Prostate gland (tissue), 2 donors: ENCODE measurements at regions not wholly inside any gene's neighbourhood (a gene's known extent, or its start where the extent isn't known, plus 50 kb on each side); places are given as distances from the start of the nearest gene placed in this dataset.

ENCODE experiments used
- DNase-seq: peaks from one replicate; pipeline ENCODE4 v3.0.0-alpha.2; 2019; ENCODE audit warnings: low spot score
- H3K27ac ChIP-seq, 2 donors: fragments of 200-600 bp; sonication (generic); 2 replicates each; pipeline ENCODE4 v1.5.1; 2017 to 2019
- H3K27me3 ChIP-seq: fragments of 200-600 bp; sonication (generic); replicated peaks from 2 replicates; pipeline ENCODE4 v1.5.1; 2019; ENCODE audit not compliant: insufficient read depth
- H3K36me3 ChIP-seq, 2 donors: fragments of 200-600 bp; sonication (generic); 1 replicate in 1 of 2; 2 replicates in 1 of 2; pipeline versions ENCODE4 v1.5.1 to v1.8.1; 2017 to 2019
- H3K4me1 ChIP-seq: fragments of 200-600 bp; sonication (generic); replicated peaks from 2 replicates; pipeline ENCODE4 v1.5.1; 2019
- H3K4me3 ChIP-seq, 2 donors: fragments of 200-600 bp; sonication (generic); 2 replicates each; pipeline ENCODE4 v1.5.1; 2017 to 2019
- H3K9me3 ChIP-seq: fragments of 200-600 bp; sonication (generic); 2 replicates; pipeline ENCODE4 v1.5.1; 2017
- POLR2A ChIP-seq: fragments of 450-650 bp; IDR thresholded peaks from one replicate; pipeline ENCODE4 v1.6.1; 2016; ENCODE audit warnings: antibody characterized with exemption, mild to moderate bottlenecking
- POLR2AphosphoS5 ChIP-seq: sonication (generic); formaldehyde crosslinking; IDR thresholded peaks from one replicate; pipeline ENCODE4 v1.6.1; 2017; ENCODE audit warnings: antibody characterized with exemption
- WGBS: methylation state at CpG from one replicate; pipeline ENCODE4 v1.1.5; 2018; 5-methylcytosine and 5-hydroxymethylcytosine counted together
- intact Hi-C: fragments of 100-400 bp; cut with DNase I; formaldehyde crosslinking; loops from one replicate; pipeline ENCODE4 v1.14.2; 2022
- TF ChIP-seq, protein P1 (sequence below), 4 experiments: fragments of 200-600 bp in 2 of 4; fragments of 450-650 bp in 2 of 4; sonication (generic) in 2 of 4; IDR thresholded peaks; 1 replicate in 3 of 4; 2 replicates in 1 of 4; pipeline ENCODE4 v1.5.1; 2016 to 2019; ENCODE audit warnings: antibody characterized with exemption in 4 of 4, mild to moderate bottlenecking in 2 of 4, moderate library complexity in 2 of 4

DNA sequence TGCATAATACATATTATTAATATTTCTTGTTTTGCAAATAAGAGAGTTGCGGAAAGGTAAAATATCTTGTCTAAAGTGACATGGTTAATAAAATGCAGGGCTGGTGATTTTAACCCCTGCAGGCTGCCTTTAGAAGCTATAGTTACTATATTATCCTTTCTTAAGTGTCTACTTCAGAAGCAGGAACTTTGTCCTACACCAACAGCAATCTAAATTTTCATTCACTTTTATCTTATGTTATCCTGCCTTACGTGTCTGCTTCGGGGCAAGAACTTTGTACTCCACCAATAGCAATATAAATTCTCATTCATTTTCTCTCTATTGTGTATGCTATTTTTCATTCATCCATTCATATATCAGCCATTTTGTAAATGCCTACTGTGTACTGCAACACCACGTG is 719.5 kb downstream of the TLR4 start:
- Histone ChIP-seq H3K27me3 (no peaks in the 10 kb centered on the region), H3K4me1 (no peaks in the 10 kb centered on the region), H3K27ac (no peak overlapping the region), H3K4me3 (no peak overlapping the region), H3K9me3 (no peaks in the 10 kb centered on the region), H3K36me3 (no peaks in the 10 kb centered on the region)
- 82% methylated on average over 4 of the region's 4 CpGs for WGBS
- intact Hi-C loops = no loop called here
- TF ChIP-seq, protein P1, sequence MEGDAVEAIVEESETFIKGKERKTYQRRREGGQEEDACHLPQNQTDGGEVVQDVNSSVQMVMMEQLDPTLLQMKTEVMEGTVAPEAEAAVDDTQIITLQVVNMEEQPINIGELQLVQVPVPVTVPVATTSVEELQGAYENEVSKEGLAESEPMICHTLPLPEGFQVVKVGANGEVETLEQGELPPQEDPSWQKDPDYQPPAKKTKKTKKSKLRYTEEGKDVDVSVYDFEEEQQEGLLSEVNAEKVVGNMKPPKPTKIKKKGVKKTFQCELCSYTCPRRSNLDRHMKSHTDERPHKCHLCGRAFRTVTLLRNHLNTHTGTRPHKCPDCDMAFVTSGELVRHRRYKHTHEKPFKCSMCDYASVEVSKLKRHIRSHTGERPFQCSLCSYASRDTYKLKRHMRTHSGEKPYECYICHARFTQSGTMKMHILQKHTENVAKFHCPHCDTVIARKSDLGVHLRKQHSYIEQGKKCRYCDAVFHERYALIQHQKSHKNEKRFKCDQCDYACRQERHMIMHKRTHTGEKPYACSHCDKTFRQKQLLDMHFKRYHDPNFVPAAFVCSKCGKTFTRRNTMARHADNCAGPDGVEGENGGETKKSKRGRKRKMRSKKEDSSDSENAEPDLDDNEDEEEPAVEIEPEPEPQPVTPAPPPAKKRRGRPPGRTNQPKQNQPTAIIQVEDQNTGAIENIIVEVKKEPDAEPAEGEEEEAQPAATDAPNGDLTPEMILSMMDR (IDR thresholded peaks at IDR 0.05) = no peak
- TF ChIP-seq POLR2AphosphoS5 (no peak), POLR2A (no peak)
- no peak for DNase-seq

- no peak overlapping the region for H3K4me3 ChIP-seq
- 74% methylated on average over 1 of the region's 1 CpG for WGBS
- H3K27ac ChIP-seq = no peak overlapping the region
These were observed 722.6 kb downstream of the TLR4 start for GRCh38 chr9:118426772-118427171.

DNA sequence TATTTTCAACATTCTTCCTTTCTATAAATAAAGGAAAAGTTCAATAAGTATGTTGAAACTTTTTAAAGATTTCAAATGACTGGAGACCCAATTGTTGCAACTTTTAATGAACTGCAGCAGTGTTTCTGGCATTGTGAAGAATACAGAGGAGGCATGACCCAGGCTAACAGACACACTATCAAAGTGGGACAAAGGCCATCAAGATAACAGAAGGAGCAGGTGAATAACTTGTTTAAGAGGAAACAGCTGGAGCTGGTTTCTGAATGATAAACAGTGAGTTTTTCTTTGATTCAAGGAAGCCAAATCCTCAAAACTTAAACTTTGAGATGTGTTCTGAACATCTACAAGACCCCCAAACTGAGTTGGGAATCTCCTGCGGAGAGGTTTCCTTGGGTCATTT is 734.6 kb downstream of the TLR4 start:
- no peak for TF ChIP-seq POLR2AphosphoS5
- TF ChIP-seq, protein P1 (IDR thresholded peaks at IDR 0.05) = no peak
- no peak for TF ChIP-seq POLR2A
- 90% methylated on average over 1 of the region's 1 CpG for WGBS

More at GRCh38 chr9:118426772-118427171, 722.6 kb downstream of the TLR4 start:
- intact Hi-C loops = no loop called here
- H3K4me1 ChIP-seq = no peaks in the 10 kb centered on the region
- no peaks in the 10 kb centered on the region for H3K27me3 ChIP-seq
- H3K9me3 ChIP-seq = no peaks in the 10 kb centered on the region
- no peak for TF ChIP-seq POLR2A
- TF ChIP-seq POLR2AphosphoS5 = no peak
- TF ChIP-seq, protein P1 (IDR thresholded peaks at IDR 0.05) = no peak
- no peaks in the 10 kb centered on the region for H3K36me3 ChIP-seq
- no peak for DNase-seq

DNA sequence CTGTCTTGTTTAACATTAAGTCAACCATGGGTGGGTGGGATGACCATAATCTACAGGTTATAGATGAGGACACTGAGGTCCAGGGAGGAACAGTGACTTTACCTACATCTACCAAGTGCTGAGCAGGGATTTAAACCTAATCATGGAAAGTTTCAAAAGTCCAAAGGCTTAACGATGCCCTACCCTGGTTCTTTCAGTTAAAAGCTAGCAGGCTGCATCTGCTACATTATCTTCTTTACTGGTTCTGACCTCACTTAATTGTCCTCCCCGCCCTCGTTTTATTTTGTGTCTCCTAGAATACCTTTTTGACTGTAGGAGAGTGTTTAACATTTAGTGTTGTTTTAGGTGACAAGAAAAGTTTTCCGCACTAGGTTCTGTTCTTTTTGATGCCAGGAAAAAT is 735.2 kb downstream of the TLR4 start:
- Histone ChIP-seq H3K27ac (no peak overlapping the region), H3K4me3 (no peak overlapping the region), H3K36me3 (no peaks in the 10 kb centered on the region), H3K4me1 (no peaks in the 10 kb centered on the region), H3K27me3 (no peaks in the 10 kb centered on the region), H3K9me3 (no peaks in the 10 kb centered on the region)
- DNase-seq = no peak
- TF ChIP-seq POLR2A (no peak), POLR2AphosphoS5 (no peak)
- TF ChIP-seq, protein P1 (IDR thresholded peaks at IDR 0.05) = no peak
- intact Hi-C loops = no loop called here
- 74% methylated on average over 4 of the region's 4 CpGs for WGBS

More for the DNA sequence above, 734.6 kb downstream of the TLR4 start:
- Histone ChIP-seq H3K27me3 (no peaks in the 10 kb centered on the region), H3K36me3 (no peaks in the 10 kb centered on the region), H3K27ac (no peak overlapping the region), H3K4me1 (no peaks in the 10 kb centered on the region), H3K4me3 (no peak overlapping the region), H3K9me3 (no peaks in the 10 kb centered on the region)
- intact Hi-C loops = no loop called here
- no peak for DNase-seq

DNA sequence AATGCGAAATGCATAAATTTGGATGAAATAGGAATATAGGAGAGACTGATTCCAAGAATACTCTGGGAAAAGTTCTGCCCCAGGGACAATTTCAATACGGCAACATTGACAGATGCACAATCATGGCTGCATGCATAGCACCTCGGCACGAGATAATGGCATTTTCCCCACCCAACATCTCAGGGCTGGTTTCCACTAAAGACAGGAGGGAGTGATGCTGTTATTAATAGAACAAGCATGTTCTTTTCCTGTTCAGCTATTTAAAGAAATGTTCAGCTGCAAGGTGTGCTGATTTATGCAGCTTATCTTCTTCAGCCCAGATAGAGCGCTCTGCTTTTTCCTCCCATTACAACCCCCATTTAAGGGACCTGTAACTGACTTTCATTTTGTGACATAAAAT is 740.2 kb downstream of the TLR4 start:
- 71% methylated on average over 5 of the region's 5 CpGs for WGBS
- DNase-seq = no peak
- Histone ChIP-seq H3K36me3 (no peaks in the 10 kb centered on the region), H3K4me3 (no peak overlapping the region), H3K27ac (no peak overlapping the region), H3K4me1 (no peaks in the 10 kb centered on the region), H3K27me3 (no peaks in the 10 kb centered on the region), H3K9me3 (no peaks in the 10 kb centered on the region)
- intact Hi-C loops = no loop called here
- no peak for TF ChIP-seq POLR2A
- TF ChIP-seq, protein P1 (IDR thresholded peaks at IDR 0.05) = no peak
- no peak for TF ChIP-seq POLR2AphosphoS5
